AG04450 (cell line): ENCODE measurements at regions not wholly inside any gene's neighbourhood (a gene's known extent, or its start where the extent isn't known, plus 50 kb on each side); places are given as distances from the start of the nearest gene placed in this dataset.

Source experiments
- CTCF ChIA-PET: fragments of 300-600, 350-600 bp; formaldehyde crosslinking; extraction: SDS; loops from one replicate; lab custom pipeline; 2022; ENCODE audit warnings: antibody characterized with exemption, inconsistent platforms; lab: Charles Lee
- POLR2A ChIA-PET: fragments of 350-600 bp; formaldehyde crosslinking; extraction: SDS; loops from one replicate; lab custom pipeline; 2021; ENCODE audit warnings: antibody characterized with exemption, inconsistent platforms; lab: Yijun Ruan, JAX
- DNase-seq: peaks from one replicate; pipeline ENCODE4 v3.0.0-alpha.2; 2011; ENCODE audit warnings: low read depth, low spot score
- H3K27ac ChIP-seq: one replicate; pipeline ENCODE4 v1.5.1; 2012; ENCODE audit warnings: low read depth, low read length, control low read depth
- H3K27me3 ChIP-seq: one replicate; pipeline ENCODE4 v1.6.0; 2012; ENCODE audit warnings: low read length; ENCODE audit not compliant: control insufficient read depth, insufficient read depth
- H3K4me3 ChIP-seq: 2 replicates; pipeline ENCODE4 v1.5.1; 2011; ENCODE audit warnings: mild to moderate bottlenecking, low read depth, low read length, control low read depth
- H3K9me3 ChIP-seq: 2 replicates; pipeline ENCODE4 v1.5.1; 2012; ENCODE audit warnings: low read length; ENCODE audit not compliant: control insufficient read depth, insufficient read depth
- CTCF ChIP-seq: IDR thresholded peaks from 2 replicates; pipeline ENCODE4 v1.5.1; 2011; ENCODE audit warnings: low read depth, low read length, control low read depth, inconsistent platforms

DNA sequence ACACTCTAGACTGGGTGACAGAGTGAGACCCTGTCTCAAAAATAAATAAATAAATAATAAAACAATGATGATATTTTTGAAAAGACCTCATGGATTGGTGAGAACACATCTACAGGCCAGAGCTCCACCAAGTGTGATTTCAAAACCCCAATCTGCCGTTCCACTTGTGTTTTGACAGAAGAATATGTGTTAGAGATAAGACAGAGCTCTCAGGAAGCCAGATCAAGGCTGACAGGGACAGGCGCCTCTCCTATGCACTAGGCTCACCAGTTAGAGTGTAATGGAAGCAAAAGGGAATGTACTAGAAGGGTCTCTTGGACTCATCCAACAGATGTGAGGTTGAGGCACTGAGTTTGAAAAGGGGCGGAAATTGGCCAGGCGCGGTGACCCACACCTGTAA is 110.7 kb upstream of the ERRFI1 start:
- ChIA-PET CTCF (interaction anchor here (2.2 kb wide), 1 partner anchor 105 kb away, joined by 8 read pairs; no protein-coding TSS in a partner anchor), POLR2A (interaction anchor here (0.7 to 1.8 kb wide), 4 partner anchors 61 to 207 kb away, joined by 3 to 7 read pairs (median 4); no protein-coding TSS in a partner anchor)
- no peaks in the 10 kb centered on the region; the same call in 1 of the 2 replicates for H3K9me3 ChIP-seq
- no peak for DNase-seq
- TF ChIP-seq CTCF, result no peak
- no peaks in the 10 kb centered on the region for H3K27me3 ChIP-seq
- H3K4me3 ChIP-seq, result no peak overlapping the region
- no peak overlapping the region for H3K27ac ChIP-seq

DNA sequence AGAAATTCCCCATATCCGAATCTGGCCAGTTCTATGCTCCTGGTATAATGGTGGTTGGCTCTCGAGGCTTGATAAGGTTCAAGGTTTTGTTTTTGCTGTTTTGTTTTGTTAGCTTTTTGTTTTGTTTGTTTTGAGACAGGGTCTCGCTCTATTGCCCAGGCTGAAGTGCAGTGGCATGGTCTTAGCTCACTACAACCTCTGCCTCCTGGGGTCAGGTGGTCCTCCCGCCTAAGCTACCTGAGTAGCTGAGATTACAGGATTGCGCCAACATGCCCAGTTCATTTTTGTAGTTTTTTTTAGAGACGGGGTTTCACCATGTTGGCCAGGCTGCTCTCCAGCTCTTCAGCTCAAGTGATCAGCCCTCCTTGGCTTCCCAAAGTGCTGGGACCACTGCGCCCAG is 109.1 kb upstream of the ERRFI1 start:
- no peaks in the 10 kb centered on the region for H3K27me3 ChIP-seq
- H3K27ac ChIP-seq, result no peak overlapping the region
- TF ChIP-seq CTCF, result no peak
- H3K9me3 ChIP-seq, result no peaks in the 10 kb centered on the region; the same call in 1 of the 2 replicates
- POLR2A ChIA-PET, result interaction anchor here (1.0 kb wide), 1 partner anchor 18 kb away, joined by 3 read pairs; no protein-coding TSS in a partner anchor
- CTCF ChIA-PET, result no interaction called here
- no peak for DNase-seq
- no peak overlapping the region for H3K4me3 ChIP-seq

DNA sequence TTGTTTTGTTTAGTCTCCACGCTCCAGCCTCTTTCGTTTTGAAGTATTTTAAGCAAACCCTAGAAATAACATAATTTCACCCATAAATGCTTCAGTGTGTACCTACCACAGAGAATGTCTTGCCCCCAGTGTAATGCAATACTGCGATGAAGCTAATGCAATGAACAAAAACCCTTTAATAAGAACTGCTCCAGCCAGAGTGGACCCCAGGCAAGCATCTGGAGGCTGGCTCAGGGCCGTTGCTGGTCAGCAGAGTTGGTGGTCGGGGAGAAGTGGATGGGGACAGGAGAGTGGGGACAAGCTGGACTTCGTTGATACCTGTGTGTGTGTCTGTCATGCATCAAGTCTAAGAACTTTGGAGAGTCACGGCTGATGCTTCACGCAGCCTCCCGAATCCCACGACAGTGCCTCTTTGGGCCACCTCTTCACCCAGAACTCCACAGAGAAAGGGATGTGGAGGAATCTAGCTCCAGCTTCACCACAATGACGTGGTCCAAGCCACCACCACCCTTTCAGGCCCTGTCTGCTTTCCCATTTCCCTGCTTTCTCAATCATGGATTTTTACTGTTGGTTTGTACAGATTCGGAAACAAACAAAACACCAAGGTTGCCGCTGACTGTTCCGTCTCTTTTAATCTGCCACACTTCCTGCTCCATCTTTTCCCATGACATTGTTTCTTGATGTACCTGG is 108.6 kb upstream of the ERRFI1 start:
- DNase-seq, result no peak
- POLR2A ChIA-PET, result interaction anchor here (1.0 to 1.9 kb wide), 3 partner anchors 14 to 68 kb away, joined by 3 to 9 read pairs (median 3); no protein-coding TSS in a partner anchor
- TF ChIP-seq CTCF, result no peak
- CTCF ChIA-PET, result interaction anchor here (1.8 kb wide), 1 partner anchor 120 kb away, joined by 5 read pairs; no protein-coding TSS in a partner anchor
- no peaks in the 10 kb centered on the region; the same call in 1 of the 2 replicates for H3K9me3 ChIP-seq
- peak overlapping the region; percentile 21 for H3K27ac ChIP-seq
- H3K4me3 ChIP-seq, result no peak overlapping the region
- H3K27me3 ChIP-seq, result no peaks in the 10 kb centered on the region

- TF ChIP-seq CTCF, result no peak
- ChIA-PET POLR2A (interaction anchor here (0.6 to 1.9 kb wide), 8 partner anchors 13 to 141 kb away, joined by 3 to 9 read pairs (median 4); no protein-coding TSS in a partner anchor), CTCF (interaction anchor here (1.8 kb wide), 1 partner anchor 119 kb away, joined by 5 read pairs; no protein-coding TSS in a partner anchor)
- Histone ChIP-seq H3K27me3 (no peaks in the 10 kb centered on the region), H3K4me3 (no peak overlapping the region), H3K27ac (peak overlapping the region; percentile 23), H3K9me3 (no peaks in the 10 kb centered on the region)
- DNase-seq, result peak; percentile 82
Measured at GRCh38 chr1:8133657-8134430, 107.7 kb upstream of the ERRFI1 start.
